WERI-Rb-1 (cell line): ENCODE measurements at regions not wholly inside any gene's neighbourhood (a gene's known extent, or its start where the extent isn't known, plus 50 kb on each side); places are given as distances from the start of the nearest gene placed in this dataset.

ENCODE experiments used
- DNase-seq: peaks from one replicate; pipeline ENCODE4 v3.0.0-alpha.2; 2020
- H3K27ac ChIP-seq: fragments of 250-450 bp; sonication (Bioruptor Pico); 2 replicates; pipeline ENCODE4 v1.5.1; 2020; ENCODE audit warnings: mild to moderate bottlenecking, moderate library complexity
- H3K27me3 ChIP-seq: fragments of 250-450 bp; sonication (Bioruptor Pico); 2 replicates; pipeline ENCODE4 v1.5.1; 2021; ENCODE audit warnings: mild to moderate bottlenecking, low read depth, moderate library complexity; ENCODE audit not compliant: insufficient read depth, severe bottlenecking
- H3K36me3 ChIP-seq: fragments of 250-450 bp; sonication (Bioruptor Pico); 2 replicates; pipeline ENCODE4 v1.5.1; 2020; ENCODE audit warnings: mild to moderate bottlenecking, moderate library complexity
- H3K4me3 ChIP-seq: 2 replicates; pipeline ENCODE4 v1.5.1; 2011; ENCODE audit warnings: low read depth, mild to moderate bottlenecking, control low read depth, low read length
- H3K9me3 ChIP-seq: fragments of 250-450 bp; sonication (Bioruptor Pico); 2 replicates; pipeline ENCODE4 v1.5.1; 2021; ENCODE audit warnings: mild to moderate bottlenecking, moderate library complexity; ENCODE audit not compliant: severe bottlenecking
- TF ChIP-seq, protein P1 (sequence below): IDR thresholded peaks from 2 replicates; pipeline ENCODE4 v1.5.1; 2011; ENCODE audit warnings: low read depth, mild to moderate bottlenecking, control low read depth, inconsistent platforms, low read length

DNA sequence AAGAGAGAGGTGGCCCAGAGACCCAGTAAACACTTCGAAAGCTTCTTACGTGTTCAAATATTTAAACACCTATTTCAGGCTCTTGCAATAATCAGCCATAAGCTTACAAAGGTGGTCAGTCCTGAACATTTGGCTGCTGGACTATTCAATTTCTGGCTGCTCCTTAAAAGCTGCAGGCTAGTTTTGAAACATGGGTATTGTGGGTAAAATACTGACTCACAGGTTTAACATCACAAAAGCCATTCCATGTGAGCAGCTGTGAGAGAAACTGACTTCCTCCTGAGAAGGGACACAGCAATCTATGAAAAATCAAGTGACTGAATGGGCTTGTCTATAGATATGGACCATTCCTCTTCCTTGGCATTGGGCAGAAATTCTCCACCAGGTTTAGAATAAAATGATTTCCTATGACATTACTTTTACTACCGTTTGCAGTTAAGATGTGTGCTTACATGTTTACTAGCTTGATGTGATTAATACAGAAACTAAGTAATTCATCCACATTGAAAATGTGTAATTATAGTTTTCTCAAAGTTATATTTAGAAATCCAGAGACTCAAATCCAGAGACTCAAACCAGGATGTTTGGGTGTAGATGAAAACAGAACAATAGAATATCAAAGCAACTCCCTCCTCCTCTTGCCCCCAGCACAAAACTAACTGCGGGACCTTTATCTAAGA is 252.3 kb downstream of the GATA3 start:
- no peaks in the 10 kb centered on the region for H3K9me3 ChIP-seq
- TF ChIP-seq, protein P1, sequence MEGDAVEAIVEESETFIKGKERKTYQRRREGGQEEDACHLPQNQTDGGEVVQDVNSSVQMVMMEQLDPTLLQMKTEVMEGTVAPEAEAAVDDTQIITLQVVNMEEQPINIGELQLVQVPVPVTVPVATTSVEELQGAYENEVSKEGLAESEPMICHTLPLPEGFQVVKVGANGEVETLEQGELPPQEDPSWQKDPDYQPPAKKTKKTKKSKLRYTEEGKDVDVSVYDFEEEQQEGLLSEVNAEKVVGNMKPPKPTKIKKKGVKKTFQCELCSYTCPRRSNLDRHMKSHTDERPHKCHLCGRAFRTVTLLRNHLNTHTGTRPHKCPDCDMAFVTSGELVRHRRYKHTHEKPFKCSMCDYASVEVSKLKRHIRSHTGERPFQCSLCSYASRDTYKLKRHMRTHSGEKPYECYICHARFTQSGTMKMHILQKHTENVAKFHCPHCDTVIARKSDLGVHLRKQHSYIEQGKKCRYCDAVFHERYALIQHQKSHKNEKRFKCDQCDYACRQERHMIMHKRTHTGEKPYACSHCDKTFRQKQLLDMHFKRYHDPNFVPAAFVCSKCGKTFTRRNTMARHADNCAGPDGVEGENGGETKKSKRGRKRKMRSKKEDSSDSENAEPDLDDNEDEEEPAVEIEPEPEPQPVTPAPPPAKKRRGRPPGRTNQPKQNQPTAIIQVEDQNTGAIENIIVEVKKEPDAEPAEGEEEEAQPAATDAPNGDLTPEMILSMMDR: no peak
- no peak for DNase-seq
- no peak overlapping the region for H3K4me3 ChIP-seq
- peaks cover 10% of the 10 kb centered on the region for H3K27me3 ChIP-seq
- no peaks in the 10 kb centered on the region for H3K36me3 ChIP-seq
- H3K27ac ChIP-seq: no peak overlapping the region

DNA sequence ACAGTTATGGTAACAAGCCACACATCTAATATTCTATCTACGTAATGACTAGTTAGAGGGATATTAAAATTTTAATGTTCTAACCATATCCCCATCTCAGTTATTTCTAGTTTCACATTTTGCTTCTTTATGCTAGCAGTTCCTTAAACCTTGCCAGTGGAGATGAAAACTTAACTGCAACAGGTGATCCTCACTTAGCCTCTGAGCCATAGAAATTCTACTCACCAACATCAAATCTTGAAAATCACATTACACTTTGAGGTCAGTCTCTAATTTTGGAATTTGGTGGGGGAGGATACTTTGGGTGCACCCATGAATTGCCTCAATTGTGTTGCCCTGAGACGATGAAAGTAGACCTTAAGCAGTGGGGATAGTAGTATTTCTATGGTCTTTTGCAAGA is 256.4 kb downstream of the GATA3 start:
- Histone ChIP-seq H3K27me3 (no peaks in the 10 kb centered on the region), H3K9me3 (no peaks in the 10 kb centered on the region), H3K36me3 (no peaks in the 10 kb centered on the region), H3K27ac (no peak overlapping the region), H3K4me3 (no peak overlapping the region)
- TF ChIP-seq, protein P1: no peak
- DNase-seq: no peak

DNA sequence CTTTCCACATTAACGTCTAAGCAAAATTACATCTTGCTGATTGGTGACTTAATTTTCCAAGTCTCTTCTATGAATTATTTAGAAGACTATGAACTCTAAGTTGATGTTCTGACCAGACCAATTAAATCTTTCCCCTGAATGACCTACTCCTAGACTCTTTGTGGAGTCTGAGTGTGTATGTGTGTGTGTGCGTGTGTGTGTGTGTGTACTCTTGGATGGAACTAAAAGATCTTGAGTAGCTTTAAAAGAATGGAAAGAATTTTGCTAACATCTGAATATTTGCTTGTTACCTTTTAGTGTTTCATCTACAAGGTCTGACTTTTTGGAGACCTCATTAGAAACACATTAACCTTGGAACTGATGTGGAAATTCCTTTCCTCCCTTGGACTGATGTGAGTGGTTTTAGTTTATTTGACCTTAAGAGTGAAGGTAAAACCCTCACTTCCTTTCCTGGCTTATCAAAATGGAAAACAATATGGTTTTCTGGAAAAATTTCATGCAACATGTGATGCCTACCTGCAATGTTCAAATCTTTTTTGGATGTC is 257.1 kb downstream of the GATA3 start:
- Histone ChIP-seq H3K4me3 (no peak overlapping the region), H3K36me3 (no peaks in the 10 kb centered on the region), H3K27ac (no peak overlapping the region), H3K9me3 (no peaks in the 10 kb centered on the region), H3K27me3 (no peaks in the 10 kb centered on the region)
- TF ChIP-seq, protein P1: no peak
- no peak for DNase-seq

DNA sequence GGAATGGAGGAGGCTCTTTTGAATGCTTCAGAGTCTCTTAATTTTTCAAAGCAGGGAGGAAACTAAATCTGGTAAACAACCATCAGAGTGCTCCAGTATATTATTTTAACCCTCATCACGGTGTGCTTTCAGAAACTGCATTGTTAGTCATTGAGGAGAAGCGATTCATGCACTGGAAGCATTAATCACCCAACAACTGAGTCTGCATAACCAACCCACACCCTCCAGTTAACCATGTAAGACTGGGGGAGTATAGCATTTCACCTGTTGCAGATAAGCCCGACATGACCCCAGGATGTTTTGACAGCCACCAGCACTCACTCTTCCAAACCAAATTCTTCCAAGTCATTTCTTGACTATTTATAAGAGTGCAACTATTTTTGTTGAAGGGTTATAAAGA is 257.6 kb downstream of the GATA3 start:
- Histone ChIP-seq H3K27me3 (no peaks in the 10 kb centered on the region), H3K4me3 (no peak overlapping the region), H3K27ac (no peak overlapping the region), H3K36me3 (no peaks in the 10 kb centered on the region), H3K9me3 (no peaks in the 10 kb centered on the region)
- TF ChIP-seq, protein P1: no peak
- no peak for DNase-seq

DNA sequence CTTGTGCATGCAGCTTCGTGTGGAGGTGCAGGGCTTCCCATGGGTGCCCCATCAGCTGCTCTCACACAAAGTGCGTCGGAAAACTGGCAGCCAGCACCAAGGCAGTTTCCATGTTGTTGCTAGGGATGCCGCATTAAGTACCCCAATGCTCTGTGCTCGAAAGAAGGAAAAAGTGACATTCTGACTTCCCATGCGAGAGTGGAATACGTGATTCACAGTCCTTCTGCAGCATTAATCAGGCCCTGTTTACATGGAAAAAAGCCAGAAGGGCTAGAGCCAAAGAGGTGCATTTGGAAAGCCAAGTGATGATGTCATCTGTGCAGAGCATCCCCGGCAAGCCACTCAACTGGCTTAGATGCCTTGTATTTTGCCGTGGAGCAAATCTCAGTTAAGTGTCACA is 258.3 kb downstream of the GATA3 start:
- H3K36me3 ChIP-seq: no peaks in the 10 kb centered on the region
- H3K27ac ChIP-seq: no peak overlapping the region
- no peaks in the 10 kb centered on the region for H3K9me3 ChIP-seq
- TF ChIP-seq, protein P1: no peak
- H3K27me3 ChIP-seq: no peaks in the 10 kb centered on the region
- DNase-seq: no peak
- H3K4me3 ChIP-seq: no peak overlapping the region

DNA sequence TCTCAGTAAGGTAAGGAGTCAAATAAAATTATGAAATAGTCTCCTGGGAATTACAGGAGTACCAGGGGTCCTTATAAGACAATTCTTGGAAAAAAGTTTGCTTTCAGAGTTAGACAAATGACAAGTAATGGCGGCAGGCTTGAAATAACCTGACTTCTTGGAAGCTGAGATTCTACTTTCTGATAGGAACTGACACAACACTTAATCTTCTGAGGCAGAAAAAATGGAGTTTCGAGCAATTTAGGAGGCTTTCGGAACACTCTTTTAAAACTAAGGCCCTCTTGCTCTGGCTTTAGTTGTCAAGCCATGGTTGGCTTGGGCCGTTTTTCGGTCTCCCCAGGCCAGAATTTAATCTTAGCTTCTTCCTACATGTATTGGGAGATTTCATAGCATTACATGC is 260.0 kb downstream of the GATA3 start:
- no peak overlapping the region for H3K4me3 ChIP-seq
- H3K27ac ChIP-seq: no peak overlapping the region
- H3K9me3 ChIP-seq: no peaks in the 10 kb centered on the region
- no peaks in the 10 kb centered on the region for H3K36me3 ChIP-seq
- no peak for DNase-seq
- TF ChIP-seq, protein P1: no peak
- no peaks in the 10 kb centered on the region for H3K27me3 ChIP-seq
